Fibroblast of lung (primary cell): ENCODE measurements at regions not wholly inside any gene's neighbourhood (a gene's known extent, or its start where the extent isn't known, plus 50 kb on each side); places are given as distances from the start of the nearest gene placed in this dataset.

Experiments
- DNase-seq, 2 donors: peaks; one replicate each; pipeline versions ENCODE4 v3.0.0 to v3.0.0-alpha.2; 2010; ENCODE audit warnings: low read depth in 2 of 2
- H2AFZ ChIP-seq: 2 replicates; pipeline ENCODE4 v1.5.1; 2012; ENCODE audit warnings: low read length, control low read depth, inconsistent platforms
- H3K27ac ChIP-seq: 2 replicates; pipeline ENCODE4 v1.5.1; 2011; ENCODE audit warnings: low read length, control low read depth; ENCODE audit not compliant: insufficient read depth
- H3K27me3 ChIP-seq: 2 replicates; pipeline ENCODE4 v1.5.1; 2011; ENCODE audit warnings: mild to moderate bottlenecking, low read length; ENCODE audit not compliant: control insufficient read depth, insufficient read depth
- H3K36me3 ChIP-seq: 2 replicates; pipeline ENCODE4 v1.5.1; 2011; ENCODE audit warnings: low read length; ENCODE audit not compliant: control insufficient read depth, insufficient read depth
- H3K4me1 ChIP-seq: 2 replicates; pipeline ENCODE4 v1.5.1; 2011; ENCODE audit warnings: low read length; ENCODE audit not compliant: control insufficient read depth, insufficient read depth; ENCODE audit errors: extremely low read depth
- H3K4me2 ChIP-seq: 2 replicates; pipeline ENCODE4 v1.5.1; 2011; ENCODE audit warnings: low read length, control low read depth; ENCODE audit not compliant: insufficient read depth; ENCODE audit errors: extremely low read depth
- H3K4me3 ChIP-seq, 4 experiments: fragments of 200-600 bp in 1 of 4; sonication (generic) in 1 of 4; replicated peaks in 1 of 4; 2 replicates each; pipeline ENCODE4 v1.5.1; 2011 to 2016; ENCODE audit warnings: low read length in 4 of 4, low read depth in 3 of 4, mild to moderate bottlenecking in 3 of 4, control low read depth in 2 of 4, inconsistent platforms in 1 of 4, mixed read lengths in 1 of 4; ENCODE audit not compliant: insufficient read depth in 1 of 4; ENCODE audit errors: control extremely low read depth in 1 of 4
- H3K79me2 ChIP-seq: 2 replicates; pipeline ENCODE4 v1.5.1; 2012; ENCODE audit warnings: mild to moderate bottlenecking, low read length, inconsistent platforms; ENCODE audit not compliant: control insufficient read depth, insufficient read depth
- H3K9ac ChIP-seq: 2 replicates; pipeline ENCODE4 v1.5.1; 2011; ENCODE audit warnings: mild to moderate bottlenecking, low read length, control low read depth; ENCODE audit not compliant: insufficient read depth
- H3K9me3 ChIP-seq: 2 replicates; pipeline ENCODE4 v1.5.1; 2012; ENCODE audit warnings: low read depth, low read length; ENCODE audit not compliant: control insufficient read depth, insufficient read depth
- H4K20me1 ChIP-seq: 2 replicates; pipeline ENCODE4 v1.5.1; 2011; ENCODE audit warnings: low read length; ENCODE audit not compliant: control insufficient read depth, insufficient read depth; ENCODE audit errors: extremely low read depth
- CTCF ChIP-seq, 2 donors: IDR thresholded peaks in 1 of 2; conservative IDR thresholded peaks in 1 of 2; 1 replicate in 1 of 2; 2 replicates in 1 of 2; pipeline ENCODE4 v1.5.1; 2011 to 2012; ENCODE audit warnings: low read length in 2 of 2, control low read depth in 1 of 2, inconsistent platforms in 1 of 2, low read depth in 1 of 2, mild to moderate bottlenecking in 1 of 2
- EZH2 ChIP-seq: IDR thresholded peaks from 2 replicates; pipeline ENCODE4 v1.5.1; 2012; ENCODE audit warnings: low read length, control low read depth, mild to moderate bottlenecking; ENCODE audit errors: missing control alignments

GRCh38 chr10:5582736-5583135 is 58.0 kb downstream of the CALML3 start:
- no peak for DNase-seq
- no peak overlapping the region for H3K4me3 ChIP-seq
- H3K9me3 ChIP-seq = no peaks in the 10 kb centered on the region
- TF ChIP-seq EZH2 (no peak), CTCF (conservative IDR thresholded peaks at IDR 0.05 in 1 of 2, IDR thresholded peaks at IDR 0.05 in 1 of 2; ENCODE audit: low read depth in 1 of 2, low read length in 2 of 2) (peak in 1 of 2 donors; percentile 12)
- no peaks in the 10 kb centered on the region for H3K36me3 ChIP-seq
- no peaks in the 10 kb centered on the region for H3K79me2 ChIP-seq
- H4K20me1 ChIP-seq = no peaks in the 10 kb centered on the region
- H2AFZ ChIP-seq = no peak overlapping the region
- H3K4me2 ChIP-seq = no peak overlapping the region
- H3K4me1 ChIP-seq = no peaks in the 10 kb centered on the region
- no peak overlapping the region for H3K27ac ChIP-seq
- peaks cover 5% of the 10 kb centered on the region for H3K27me3 ChIP-seq
- H3K9ac ChIP-seq = no peak overlapping the region

GRCh38 chr10:5583525-5584175 is 58.9 kb downstream of the CALML3 start:
- no peaks in the 10 kb centered on the region for H3K9me3 ChIP-seq
- H3K36me3 ChIP-seq = no peaks in the 10 kb centered on the region
- H3K27ac ChIP-seq = no peak overlapping the region
- no peaks in the 10 kb centered on the region for H3K4me1 ChIP-seq
- no peak overlapping the region for H3K4me2 ChIP-seq
- H3K79me2 ChIP-seq = no peaks in the 10 kb centered on the region
- H3K27me3 ChIP-seq = peaks cover 5% of the 10 kb centered on the region
- TF ChIP-seq EZH2 = no peak
- no peak for TF ChIP-seq CTCF (conservative IDR thresholded peaks at IDR 0.05 in 1 of 2, IDR thresholded peaks at IDR 0.05 in 1 of 2; ENCODE audit: low read depth in 1 of 2, low read length in 2 of 2)
- peak in 1 of 2 donors; percentile 67 for DNase-seq
- H3K4me3 ChIP-seq = no peak overlapping the region
- no peak overlapping the region for H3K9ac ChIP-seq
- H4K20me1 ChIP-seq = no peaks in the 10 kb centered on the region
- H2AFZ ChIP-seq = no peak overlapping the region

DNA sequence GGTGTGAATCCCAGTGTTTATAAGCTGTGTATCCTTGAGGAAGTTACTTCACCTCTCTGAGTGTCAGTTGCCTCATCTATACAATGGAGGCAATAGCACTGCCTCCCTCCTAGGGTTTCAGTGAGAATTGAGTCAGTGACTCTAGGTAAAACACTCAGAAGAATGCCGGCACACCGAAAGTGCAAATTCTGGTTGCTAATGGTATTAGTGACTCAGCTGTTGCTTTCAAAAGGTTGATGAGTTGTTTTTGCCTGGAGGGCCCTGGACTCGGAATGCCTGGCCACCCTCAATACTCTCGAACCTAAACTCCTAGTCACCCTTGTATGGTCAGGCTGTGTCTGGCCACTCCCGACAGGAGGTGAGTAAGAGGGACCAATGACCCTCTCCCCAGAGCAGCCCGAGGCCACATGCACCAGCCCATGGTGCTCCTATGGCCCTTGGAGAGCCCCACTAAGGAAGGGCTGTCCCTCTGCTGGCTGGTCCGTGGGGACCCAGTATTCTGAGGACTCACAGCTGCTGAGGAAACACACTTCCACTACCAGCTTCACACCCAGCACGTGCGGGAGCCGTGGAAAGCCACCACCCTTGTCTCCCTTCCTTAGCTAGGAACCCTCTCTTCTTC is 60.2 kb downstream of the CALML3 start:
- Histone ChIP-seq H3K9me3 (no peaks in the 10 kb centered on the region), H3K4me3 (no peak overlapping the region), H3K27me3 (peaks cover 5% of the 10 kb centered on the region), H2AFZ (no peak overlapping the region), H3K36me3 (no peaks in the 10 kb centered on the region), H3K27ac (no peak overlapping the region), H3K9ac (no peak overlapping the region), H3K79me2 (no peaks in the 10 kb centered on the region), H4K20me1 (no peaks in the 10 kb centered on the region), H3K4me2 (no peak overlapping the region), H3K4me1 (no peaks in the 10 kb centered on the region)
- TF ChIP-seq CTCF (conservative IDR thresholded peaks at IDR 0.05 in 1 of 2, IDR thresholded peaks at IDR 0.05 in 1 of 2; ENCODE audit: low read depth in 1 of 2, low read length in 2 of 2) (no peak), EZH2 (no peak)
- peak in 1 of 2 donors; percentile 98 for DNase-seq
